DMS 273 treated with DMSO at 0.1 percent for 48 hours (cell line): ENCODE measurements at regions not wholly inside any gene's neighbourhood (a gene's known extent, or its start where the extent isn't known, plus 50 kb on each side); places are given as distances from the start of the nearest gene placed in this dataset.

Experiments used
- DNase-seq: peaks from one replicate; lab custom pipeline; 2025; lab: John Stamatoyannopoulos, UW

- no peak for DNase-seq
These were observed 655.6 kb upstream of the GALNTL6 start for GRCh38 chr4:171157462-171158082.

- no peak for DNase-seq
These were observed 670.6 kb upstream of the GALNTL6 start for GRCh38 chr4:171142639-171143038.

GRCh38 chr4:171142045-171142444 is 671.2 kb upstream of the GALNTL6 start:
- DNase-seq: no peak

GRCh38 chr4:171130256-171130801 is 682.9 kb upstream of the GALNTL6 start:
- DNase-seq: no peak

GRCh38 chr4:171118091-171118490 is 695.1 kb upstream of the GALNTL6 start:
- no peak for DNase-seq

GRCh38 chr4:171117457-171117856 is 695.7 kb upstream of the GALNTL6 start:
- DNase-seq: no peak

GRCh38 chr4:171101845-171102244 is 711.4 kb upstream of the GALNTL6 start:
- no peak for DNase-seq

- no peak for DNase-seq
These were observed 726.1 kb upstream of the GALNTL6 start for GRCh38 chr4:171087089-171087488.

GRCh38 chr4:171067422-171067821 is 745.8 kb upstream of the GALNTL6 start:
- DNase-seq: no peak

GRCh38 chr4:171049380-171049779 is 763.8 kb upstream of the GALNTL6 start:
- no peak for DNase-seq

- no peak for DNase-seq
These were observed 770.1 kb upstream of the GALNTL6 start for GRCh38 chr4:171042989-171043524.

- no peak for DNase-seq
These were observed 777.3 kb upstream of the GALNTL6 start for GRCh38 chr4:171035909-171036308.

- DNase-seq: no peak
These were observed 781.9 kb upstream of the GALNTL6 start for GRCh38 chr4:171031338-171031737.

- no peak for DNase-seq
These were observed 787.4 kb upstream of the GALNTL6 start for GRCh38 chr4:171025776-171026175.

- DNase-seq: no peak
These were observed 787.9 kb upstream of the GALNTL6 start for GRCh38 chr4:171025343-171025742.

GRCh38 chr4:171024720-171025303 is 788.4 kb upstream of the GALNTL6 start:
- no peak for DNase-seq

- DNase-seq: no peak
These were observed 790.4 kb upstream of the GALNTL6 start for GRCh38 chr4:171022824-171023230.

GRCh38 chr4:171017593-171017992 is 795.6 kb upstream of the GALNTL6 start:
- DNase-seq: no peak

GRCh38 chr4:171016145-171016544 is 797.1 kb upstream of the GALNTL6 start:
- DNase-seq: no peak

- no peak for DNase-seq
These were observed 797.8 kb upstream of the GALNTL6 start for GRCh38 chr4:171015441-171015840.

GRCh38 chr4:171007618-171008390 is 805.4 kb upstream of the GALNTL6 start:
- no peak for DNase-seq

- DNase-seq: no peak
These were observed 811.0 kb upstream of the GALNTL6 start for GRCh38 chr4:171002246-171002645.
